Naive thymus-derived CD4-positive, alpha-beta T cell (primary cell): ENCODE measurements at regions not wholly inside any gene's neighbourhood (a gene's known extent, or its start where the extent isn't known, plus 50 kb on each side); places are given as distances from the start of the nearest gene placed in this dataset.
"Not testable (repeated sequence)": the region's sequence is repeated elsewhere in the genome, so short reads cannot be mapped to it uniquely, and the experiment has no call there.

Experiments used
- ATAC-seq: fragments of 150-1000 bp; cut with Tn5 transposase; 2 replicates; pipeline ENCODE4 v1.10.0; 2021; ENCODE audit warnings: mild to moderate bottlenecking, moderate library complexity
- CTCF ChIA-PET: fragments of 350-600 bp; sonication (Branson Sonifier 250); formaldehyde crosslinking; loops from one replicate; lab custom pipeline; 2021; ENCODE audit warnings: antibody characterized with exemption; lab: Charles Lee
- POLR2A ChIA-PET: fragments of 350-600 bp; sonication (Branson Sonifier 250); formaldehyde crosslinking; loops from one replicate; lab custom pipeline; 2021; ENCODE audit warnings: antibody characterized with exemption, inconsistent platforms; lab: Charles Lee
- DNase-seq, 9 donors: peaks; one replicate each; pipeline versions ENCODE4 v3.0.0 to v3.0.0-alpha.2; 2020 to 2022; ENCODE audit warnings: mixed read lengths in 1 of 9
- H3K27ac ChIP-seq: one replicate; pipeline ENCODE4 v1.7.0; 2013; ENCODE audit warnings: mild to moderate bottlenecking, low read depth, low read length, moderate library complexity
- H3K27me3 ChIP-seq, 2 donors: one replicate each; pipeline ENCODE4 v1.7.0; 2013; ENCODE audit warnings: low read length in 2 of 2, mild to moderate bottlenecking in 2 of 2, moderate library complexity in 2 of 2; ENCODE audit not compliant: control insufficient read depth in 2 of 2, insufficient read depth in 2 of 2
- H3K36me3 ChIP-seq, 3 experiments: 1 replicate in 2 of 3; 2 replicates in 1 of 3; pipeline ENCODE4 v1.7.0; 2013; ENCODE audit warnings: low read length in 3 of 3, mild to moderate bottlenecking in 3 of 3, moderate library complexity in 1 of 3; ENCODE audit not compliant: insufficient read depth in 3 of 3, control insufficient read depth in 2 of 3
- H3K4me1 ChIP-seq, 2 donors: one replicate each; pipeline ENCODE4 v1.7.0; 2013; ENCODE audit warnings: low read length in 2 of 2, mild to moderate bottlenecking in 2 of 2, moderate library complexity in 1 of 2; ENCODE audit not compliant: control insufficient read depth in 2 of 2, insufficient read depth in 2 of 2
- H3K4me3 ChIP-seq: 2 replicates; pipeline ENCODE4 v1.7.0; 2013; ENCODE audit warnings: mild to moderate bottlenecking, low read length
- H3K9me3 ChIP-seq, 3 experiments: 1 replicate in 2 of 3; 2 replicates in 1 of 3; pipeline ENCODE4 v1.7.0; 2013; ENCODE audit warnings: low read length in 3 of 3; ENCODE audit not compliant: control insufficient read depth in 2 of 3
- H3K27ac Mint-ChIP-seq, 9 donors: one replicate each; pipeline ENCODE4 v1.8.0; 2020 to 2022; ENCODE audit warnings: mixed read lengths in 9 of 9, mild to moderate bottlenecking in 8 of 9, moderate library complexity in 5 of 9, inconsistent platforms in 2 of 9
- H3K27me3 Mint-ChIP-seq, 5 donors: one replicate each; pipeline ENCODE4 v1.8.0; 2021 to 2022; ENCODE audit warnings: mixed read lengths in 5 of 5, mild to moderate bottlenecking in 1 of 5
- H3K36me3 Mint-ChIP-seq, 5 donors: one replicate each; pipeline ENCODE4 v1.8.0; 2020 to 2022; ENCODE audit warnings: mixed read lengths in 5 of 5, mild to moderate bottlenecking in 3 of 5, inconsistent platforms in 1 of 5
- H3K4me1 Mint-ChIP-seq, 7 donors: one replicate each; pipeline ENCODE4 v1.8.0; 2020 to 2022; ENCODE audit warnings: mixed read lengths in 7 of 7, mild to moderate bottlenecking in 3 of 7, inconsistent platforms in 1 of 7
- H3K4me3 Mint-ChIP-seq, 10 donors: one replicate each; pipeline ENCODE4 v1.8.0; 2020 to 2022; ENCODE audit warnings: mild to moderate bottlenecking in 10 of 10, mixed read lengths in 10 of 10, moderate library complexity in 6 of 10, inconsistent platforms in 2 of 10
- H3K9me3 Mint-ChIP-seq, 11 donors: one replicate each; pipeline ENCODE4 v1.8.0; 2020 to 2022; ENCODE audit warnings: mixed read lengths in 11 of 11, mild to moderate bottlenecking in 4 of 11, inconsistent platforms in 1 of 11, moderate library complexity in 1 of 11
- intact Hi-C, 2 donors: fragments of 100-400 bp; cut with micrococcal nuclease; formaldehyde crosslinking; loops; one replicate each; pipeline ENCODE4 v1.15.1; 2023

DNA sequence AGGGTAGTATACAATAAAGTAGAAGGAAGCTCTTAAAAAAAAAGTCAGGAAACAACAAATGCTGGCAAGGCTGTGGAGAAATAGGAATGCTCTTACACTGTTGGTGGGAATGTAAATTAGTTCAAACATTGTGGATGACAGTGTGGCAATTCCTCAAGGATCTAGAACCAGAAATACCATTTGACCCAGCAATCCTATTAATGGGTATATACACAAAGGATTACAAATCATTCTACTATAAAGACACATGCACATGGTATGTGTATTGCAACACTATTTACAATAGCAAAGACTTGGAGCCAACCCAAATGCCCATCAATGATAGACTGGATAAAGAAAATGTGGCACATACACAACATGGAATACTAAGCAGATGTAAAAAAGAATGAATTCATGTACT is 444.9 kb upstream of the EPHA5 start:
- ATAC-seq, CTCF ChIA-PET, DNase-seq, H3K4me1 ChIP-seq, H3K9me3 ChIP-seq, H3K36me3 Mint-ChIP-seq, H3K27me3 ChIP-seq, H3K4me1 Mint-ChIP-seq, H3K4me3 Mint-ChIP-seq, H3K4me3 ChIP-seq, H3K27me3 Mint-ChIP-seq, intact Hi-C loops, H3K27ac Mint-ChIP-seq, POLR2A ChIA-PET, H3K36me3 ChIP-seq, H3K27ac ChIP-seq: not testable (repeated sequence)
- H3K9me3 Mint-ChIP-seq: peaks cover 0 to 16% (median 10%) of the 10 kb centered on the region in 11 donors

DNA sequence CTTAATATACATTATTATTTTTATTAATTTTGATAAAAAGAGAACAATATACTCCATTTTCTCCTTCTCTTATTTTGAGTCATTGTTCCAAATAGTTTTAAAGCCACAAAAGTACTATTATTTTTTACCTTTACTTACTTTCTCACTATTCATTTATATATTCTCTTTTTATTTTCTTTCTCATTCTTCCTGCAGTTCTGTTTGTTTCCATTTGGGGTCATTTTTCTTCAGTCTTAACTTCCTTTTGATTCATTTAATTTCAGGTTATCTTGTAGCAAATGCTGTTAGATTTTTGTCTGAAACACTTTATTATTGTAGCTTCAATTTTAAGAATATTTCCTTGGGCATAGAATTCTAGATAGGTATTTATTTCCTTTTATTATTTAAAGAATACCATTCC is 438.6 kb upstream of the EPHA5 start:
- H3K27me3 ChIP-seq: no peaks in the 10 kb centered on the region
- Mint-ChIP-seq H3K36me3 (no peaks in the 10 kb centered on the region), H3K4me1 (no peaks in the 10 kb centered on the region), H3K9me3 (peaks cover 3 to 17% (median 10%) of the 10 kb centered on the region in 11 donors), H3K27me3 (no peaks in the 10 kb centered on the region), H3K4me3 (no peak overlapping the region), H3K27ac (no peak overlapping the region)
- no peak for DNase-seq
- CTCF ChIA-PET: no interaction called here
- H3K9me3 ChIP-seq: no peaks in the 10 kb centered on the region
- H3K36me3 ChIP-seq: no peaks in the 10 kb centered on the region
- intact Hi-C loops: no loop called here
- POLR2A ChIA-PET: no interaction called here
- no peak overlapping the region for H3K27ac ChIP-seq
- H3K4me3 ChIP-seq: no peak overlapping the region
- no peak for ATAC-seq
- H3K4me1 ChIP-seq: no peaks in the 10 kb centered on the region

DNA sequence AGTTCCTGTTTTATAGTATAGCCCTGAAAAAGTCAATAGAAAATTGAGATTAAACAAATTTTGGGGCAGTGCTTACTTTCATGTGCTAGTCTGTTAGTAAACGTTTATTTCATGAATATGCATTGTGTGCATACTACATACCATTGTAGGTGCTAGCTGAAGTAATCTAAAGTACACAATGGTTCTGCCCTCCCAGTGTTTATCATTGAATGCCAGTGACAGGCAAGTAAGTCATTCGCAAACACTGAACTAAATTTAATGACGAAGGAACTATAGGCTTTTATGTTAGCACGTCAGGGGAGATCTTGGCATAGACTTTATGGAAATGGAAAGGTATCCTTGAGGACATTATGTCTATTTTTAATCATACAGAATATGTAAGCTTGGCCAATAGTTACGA is 426.9 kb upstream of the EPHA5 start:
- H3K4me3 ChIP-seq: no peak overlapping the region
- Mint-ChIP-seq H3K9me3 (peaks cover 0 to 20% (median 8%) of the 10 kb centered on the region in 11 donors), H3K4me1 (no peaks in the 10 kb centered on the region), H3K27ac (no peak overlapping the region), H3K4me3 (no peak overlapping the region), H3K27me3 (no peaks in the 10 kb centered on the region), H3K36me3 (no peaks in the 10 kb centered on the region)
- H3K36me3 ChIP-seq: no peaks in the 10 kb centered on the region
- DNase-seq (no peak), ATAC-seq (no peak)
- H3K27ac ChIP-seq: no peak overlapping the region
- no peaks in the 10 kb centered on the region for H3K4me1 ChIP-seq
- CTCF ChIA-PET: no interaction called here
- POLR2A ChIA-PET: no interaction called here
- intact Hi-C loops: no loop called here
- no peaks in the 10 kb centered on the region for H3K27me3 ChIP-seq
- H3K9me3 ChIP-seq: no peaks in the 10 kb centered on the region

DNA sequence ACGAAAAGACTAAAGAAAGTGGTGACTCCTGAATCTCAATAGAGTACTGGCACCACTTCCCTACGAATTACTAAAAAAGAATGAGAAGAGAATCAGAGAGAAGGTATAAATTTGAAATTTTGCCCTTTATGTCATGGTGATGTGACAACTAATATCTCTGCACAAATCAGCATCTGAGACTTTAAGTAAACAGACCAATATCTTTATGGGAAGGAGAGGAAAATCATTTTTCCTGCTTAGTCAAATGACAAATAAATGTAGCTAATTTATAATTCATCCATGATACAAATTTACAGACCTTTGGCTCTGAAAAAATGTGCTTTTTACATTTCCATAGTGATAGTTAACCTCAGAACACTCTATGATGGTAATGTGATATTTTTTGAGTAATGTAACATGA is 424.8 kb upstream of the EPHA5 start:
- Mint-ChIP-seq H3K27me3 (no peaks in the 10 kb centered on the region), H3K9me3 (peaks cover 0 to 16% (median 6%) of the 10 kb centered on the region in 11 donors), H3K4me3 (no peak overlapping the region), H3K4me1 (no peaks in the 10 kb centered on the region), H3K36me3 (no peaks in the 10 kb centered on the region), H3K27ac (no peak overlapping the region)
- no peak overlapping the region for H3K27ac ChIP-seq
- no peaks in the 10 kb centered on the region for H3K36me3 ChIP-seq
- no peak overlapping the region for H3K4me3 ChIP-seq
- H3K4me1 ChIP-seq: no peaks in the 10 kb centered on the region
- no peak for DNase-seq
- POLR2A ChIA-PET: no interaction called here
- CTCF ChIA-PET: no interaction called here
- intact Hi-C loops: no loop called here
- H3K9me3 ChIP-seq: peaks cover 0 to 4% (median 0%) of the 10 kb centered on the region in 3 experiments
- no peak for ATAC-seq
- H3K27me3 ChIP-seq: no peaks in the 10 kb centered on the region

DNA sequence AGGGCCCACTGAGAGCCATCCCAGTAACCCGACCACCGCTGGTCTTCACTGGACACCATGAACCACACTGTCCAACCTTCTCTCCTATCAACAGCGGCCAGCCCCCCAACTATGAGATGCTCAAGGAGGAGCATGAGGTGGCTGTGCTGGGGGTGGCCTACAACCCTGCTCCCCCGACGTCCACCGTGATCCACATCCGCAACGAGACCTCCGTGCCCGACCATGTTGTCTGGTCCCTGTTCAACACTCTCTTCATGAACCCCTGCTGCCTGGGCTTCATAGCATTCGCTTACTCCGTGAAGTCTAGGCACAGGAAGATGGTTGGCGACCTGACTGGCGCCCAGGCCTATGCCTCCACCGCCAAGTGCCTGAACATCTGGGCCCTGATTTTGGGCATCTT is 423.8 kb upstream of the EPHA5 start:
- H3K4me1 ChIP-seq: no peaks in the 10 kb centered on the region
- H3K4me3 ChIP-seq: no peak overlapping the region
- ATAC-seq (no peak), DNase-seq (no peak)
- H3K36me3 ChIP-seq: no peaks in the 10 kb centered on the region
- ChIA-PET CTCF (no interaction called here), POLR2A (no interaction called here)
- H3K9me3 Mint-ChIP-seq: peaks cover 0 to 16% (median 6%) of the 10 kb centered on the region in 11 donors
- no peaks in the 10 kb centered on the region for H3K36me3 Mint-ChIP-seq
- no peak overlapping the region for H3K27ac Mint-ChIP-seq
- H3K27me3 Mint-ChIP-seq: no peaks in the 10 kb centered on the region
- no peaks in the 10 kb centered on the region for H3K4me1 Mint-ChIP-seq
- intact Hi-C loops: no loop called here
- H3K27me3 ChIP-seq: no peaks in the 10 kb centered on the region
- peaks cover 0 to 4% (median 0%) of the 10 kb centered on the region in 3 experiments for H3K9me3 ChIP-seq
- no peak overlapping the region for H3K4me3 Mint-ChIP-seq
- no peak overlapping the region for H3K27ac ChIP-seq

DNA sequence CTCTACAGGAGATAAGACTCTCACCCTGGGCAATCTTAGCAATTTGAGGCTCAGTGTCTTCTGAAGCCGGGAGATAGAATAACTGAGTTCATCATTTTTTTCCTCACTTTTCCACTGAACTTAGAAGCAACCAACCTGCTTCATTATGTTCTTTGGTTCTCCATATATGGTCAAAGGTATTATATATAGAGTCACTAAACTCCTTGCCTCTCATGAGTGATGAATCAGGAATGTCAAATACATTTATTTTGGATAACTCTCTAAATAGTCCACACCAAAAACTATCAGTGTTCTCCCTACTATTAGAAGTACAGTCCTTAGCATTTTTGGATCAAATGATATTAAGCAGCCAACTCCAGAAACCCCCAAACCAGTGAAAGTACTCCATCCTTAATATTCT is 421.5 kb upstream of the EPHA5 start:
- H3K4me1 ChIP-seq: no peaks in the 10 kb centered on the region
- H3K27ac Mint-ChIP-seq: no peak overlapping the region
- no peak overlapping the region for H3K4me3 ChIP-seq
- ChIA-PET POLR2A (no interaction called here), CTCF (no interaction called here)
- ATAC-seq (no peak), DNase-seq (no peak)
- H3K27me3 Mint-ChIP-seq: no peaks in the 10 kb centered on the region
- H3K9me3 Mint-ChIP-seq: peaks cover 2 to 11% (median 7%) of the 10 kb centered on the region in 11 donors
- intact Hi-C loops: no loop called here
- no peaks in the 10 kb centered on the region for H3K4me1 Mint-ChIP-seq
- H3K4me3 Mint-ChIP-seq: no peak overlapping the region
- peaks cover 0 to 6% (median 0%) of the 10 kb centered on the region in 3 experiments for H3K9me3 ChIP-seq
- no peak overlapping the region for H3K27ac ChIP-seq
- H3K36me3 ChIP-seq: no peaks in the 10 kb centered on the region
- no peaks in the 10 kb centered on the region for H3K36me3 Mint-ChIP-seq
- no peaks in the 10 kb centered on the region for H3K27me3 ChIP-seq

DNA sequence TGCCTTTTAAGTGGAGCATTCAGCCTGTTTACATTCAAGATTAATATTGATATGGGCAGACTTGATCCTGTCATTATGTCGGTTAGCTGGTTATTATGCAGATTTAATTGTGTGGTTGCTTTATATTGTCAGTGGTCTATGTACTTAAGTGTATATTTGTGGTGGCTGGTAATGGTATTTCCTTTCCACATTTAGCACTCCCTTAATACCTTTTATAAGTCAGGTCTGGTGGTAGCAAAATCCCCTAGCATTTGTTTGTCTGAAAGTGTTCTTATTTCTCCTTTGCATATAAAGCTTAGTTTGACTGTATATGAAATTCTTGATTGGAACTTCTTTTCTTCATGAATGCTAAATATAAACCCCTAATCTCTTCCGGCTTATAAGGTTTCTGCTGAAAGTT is 403.7 kb upstream of the EPHA5 start:
- no peaks in the 10 kb centered on the region for H3K36me3 Mint-ChIP-seq
- no peak overlapping the region for H3K4me3 ChIP-seq
- no peaks in the 10 kb centered on the region for H3K9me3 ChIP-seq
- H3K27me3 Mint-ChIP-seq: no peaks in the 10 kb centered on the region
- H3K27me3 ChIP-seq: no peaks in the 10 kb centered on the region
- ChIA-PET POLR2A (no interaction called here), CTCF (no interaction called here)
- ATAC-seq (no peak), DNase-seq (no peak)
- H3K4me1 ChIP-seq: no peaks in the 10 kb centered on the region
- H3K9me3 Mint-ChIP-seq: peaks cover 0 to 45% (median 5%) of the 10 kb centered on the region in 11 donors
- no peaks in the 10 kb centered on the region for H3K4me1 Mint-ChIP-seq
- H3K4me3 Mint-ChIP-seq: no peak overlapping the region
- H3K27ac Mint-ChIP-seq: no peak overlapping the region
- intact Hi-C loops: no loop called here
- no peaks in the 10 kb centered on the region for H3K36me3 ChIP-seq
- no peak overlapping the region for H3K27ac ChIP-seq
